ENCODE measurements at regions not wholly inside any gene's neighbourhood (a gene's known extent, or its start where the extent isn't known, plus 50 kb on each side); places are given as distances from the start of the nearest gene placed in this dataset.
"Not testable (repeated sequence)": the region's sequence is repeated elsewhere in the genome, so short reads cannot be mapped to it uniquely, and the experiment has no call there.

GRCh38 chr12:62194031-62194430, 66.2 kb upstream of the USP15 start:
- peaks cover 48% of the 10 kb centered on the region for H3K27me3 Mint-ChIP-seq (ENCODE audit: low read depth)
- peaks cover 16% of the 10 kb centered on the region for H3K9me3 Mint-ChIP-seq
- peaks cover 17% of the 10 kb centered on the region for H3K4me1 Mint-ChIP-seq
- no peaks in the 10 kb centered on the region for H3K36me3 Mint-ChIP-seq (ENCODE audit: low read depth)
- H3K4me3 Mint-ChIP-seq, result no peak overlapping the region
- TF ChIP-seq CTCF (IDR thresholded peaks at IDR 0.05; ENCODE audit: unreplicated experiment in 3 of 3), result no peak
- no peak overlapping the region for H3K27ac Mint-ChIP-seq

DNA sequence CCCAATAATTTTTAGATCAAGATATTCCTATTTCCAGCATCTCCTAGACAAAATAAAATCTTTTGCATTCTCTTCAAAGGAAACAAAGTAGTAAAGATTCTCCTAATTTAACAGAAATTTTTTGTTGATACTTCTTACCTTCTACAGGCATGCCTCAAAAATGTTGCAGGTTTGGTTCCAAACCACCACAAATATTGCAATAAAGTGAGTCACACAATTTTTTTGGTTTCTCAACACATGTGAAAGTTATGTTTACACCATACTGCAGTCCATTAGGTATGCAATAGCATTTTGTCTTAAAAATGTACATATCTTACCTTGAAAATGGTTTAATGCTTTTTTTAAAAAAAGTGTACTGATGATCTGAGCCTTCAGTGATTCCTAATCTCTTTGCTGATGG, 65.6 kb upstream of the USP15 start:
- no peak overlapping the region for H3K27ac Mint-ChIP-seq
- no peak overlapping the region for H3K4me3 Mint-ChIP-seq
- TF ChIP-seq CTCF (IDR thresholded peaks at IDR 0.05; ENCODE audit: unreplicated experiment in 3 of 3), result no peak
- peaks cover 42% of the 10 kb centered on the region for H3K27me3 Mint-ChIP-seq (ENCODE audit: low read depth)
- H3K4me1 Mint-ChIP-seq, result peaks cover 17% of the 10 kb centered on the region
- no peaks in the 10 kb centered on the region for H3K36me3 Mint-ChIP-seq (ENCODE audit: low read depth)
- peaks cover 16% of the 10 kb centered on the region for H3K9me3 Mint-ChIP-seq

GRCh38 chr12:62196146-62196545, 64.1 kb upstream of the USP15 start:
- H3K27me3 Mint-ChIP-seq (ENCODE audit: low read depth), result peaks cover 27% of the 10 kb centered on the region
- H3K4me3 Mint-ChIP-seq, result no peak overlapping the region
- TF ChIP-seq CTCF (IDR thresholded peaks at IDR 0.05; ENCODE audit: unreplicated experiment in 3 of 3), result no peak
- H3K9me3 Mint-ChIP-seq, result peaks cover 28% of the 10 kb centered on the region
- peaks cover 11% of the 10 kb centered on the region for H3K4me1 Mint-ChIP-seq
- no peak overlapping the region for H3K27ac Mint-ChIP-seq
- no peaks in the 10 kb centered on the region for H3K36me3 Mint-ChIP-seq (ENCODE audit: low read depth)

- H3K4me3 Mint-ChIP-seq; H3K27ac Mint-ChIP-seq; H3K36me3 Mint-ChIP-seq (ENCODE audit: low read depth); H3K4me1 Mint-ChIP-seq; H3K27me3 Mint-ChIP-seq (ENCODE audit: low read depth): not testable (repeated sequence)
- peaks cover 41% of the 10 kb centered on the region for H3K9me3 Mint-ChIP-seq
Measured at GRCh38 chr12:62202861-62203260, 57.3 kb upstream of the USP15 start.

DNA sequence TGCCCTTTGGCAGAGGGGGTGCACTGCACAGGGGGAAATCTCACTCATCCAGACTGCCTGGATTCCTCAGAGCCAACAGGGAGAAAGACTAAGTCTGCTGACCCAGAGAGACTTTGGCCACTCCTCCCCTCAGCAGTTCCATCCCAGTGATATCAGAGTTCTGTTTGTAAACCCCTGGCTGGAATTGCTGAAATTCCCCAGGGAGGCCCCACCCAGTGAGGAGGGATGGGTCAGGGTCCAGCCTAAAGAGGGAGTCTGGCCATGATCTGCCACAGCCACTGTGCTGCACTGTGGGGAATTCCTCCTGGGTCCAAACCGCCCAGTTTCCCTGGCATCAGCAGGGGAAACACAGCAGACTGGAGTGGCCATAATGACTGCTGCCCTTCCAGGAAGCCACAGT, 54.9 kb upstream of the USP15 start:
- no peak overlapping the region for H3K27ac Mint-ChIP-seq
- H3K4me1 Mint-ChIP-seq, result no peaks in the 10 kb centered on the region
- peaks cover 33% of the 10 kb centered on the region for H3K9me3 Mint-ChIP-seq
- H3K27me3 Mint-ChIP-seq (ENCODE audit: low read depth), result no peaks in the 10 kb centered on the region
- H3K36me3 Mint-ChIP-seq (ENCODE audit: low read depth), result peaks cover 8% of the 10 kb centered on the region
- TF ChIP-seq CTCF (IDR thresholded peaks at IDR 0.05; ENCODE audit: unreplicated experiment in 3 of 3), result no peak
- no peak overlapping the region for H3K4me3 Mint-ChIP-seq

DNA sequence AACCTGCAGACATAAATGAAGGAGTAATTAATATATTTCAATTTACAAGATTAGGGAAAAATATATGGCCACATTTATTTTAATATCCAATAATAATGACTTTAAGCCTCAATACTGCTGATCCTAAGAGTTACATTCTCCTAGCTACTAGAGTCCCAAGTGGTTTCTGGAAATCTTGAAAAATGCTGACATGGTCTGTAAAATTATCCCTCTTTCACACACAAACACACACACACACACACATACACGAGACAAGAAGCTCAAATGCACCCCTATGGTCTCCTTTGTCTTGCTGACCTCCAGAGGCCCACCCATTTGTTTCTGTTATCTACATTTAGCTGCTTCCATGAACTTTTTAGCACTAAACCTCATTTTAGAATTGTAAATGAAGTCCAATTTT, 53.0 kb upstream of the USP15 start:
- Mint-ChIP-seq H3K36me3 (ENCODE audit: low read depth) (peaks cover 8% of the 10 kb centered on the region), H3K27me3 (ENCODE audit: low read depth) (peaks cover 8% of the 10 kb centered on the region), H3K27ac (no peak overlapping the region), H3K4me3 (no peak overlapping the region), H3K9me3 (peaks cover 22% of the 10 kb centered on the region), H3K4me1 (no peaks in the 10 kb centered on the region)
- no peak for TF ChIP-seq CTCF (IDR thresholded peaks at IDR 0.05; ENCODE audit: unreplicated experiment in 3 of 3)

Measured in nephron (organoid).